ENCODE measurements at regions not wholly inside any gene's neighbourhood (a gene's known extent, or its start where the extent isn't known, plus 50 kb on each side); places are given as distances from the start of the nearest gene placed in this dataset.

DNA sequence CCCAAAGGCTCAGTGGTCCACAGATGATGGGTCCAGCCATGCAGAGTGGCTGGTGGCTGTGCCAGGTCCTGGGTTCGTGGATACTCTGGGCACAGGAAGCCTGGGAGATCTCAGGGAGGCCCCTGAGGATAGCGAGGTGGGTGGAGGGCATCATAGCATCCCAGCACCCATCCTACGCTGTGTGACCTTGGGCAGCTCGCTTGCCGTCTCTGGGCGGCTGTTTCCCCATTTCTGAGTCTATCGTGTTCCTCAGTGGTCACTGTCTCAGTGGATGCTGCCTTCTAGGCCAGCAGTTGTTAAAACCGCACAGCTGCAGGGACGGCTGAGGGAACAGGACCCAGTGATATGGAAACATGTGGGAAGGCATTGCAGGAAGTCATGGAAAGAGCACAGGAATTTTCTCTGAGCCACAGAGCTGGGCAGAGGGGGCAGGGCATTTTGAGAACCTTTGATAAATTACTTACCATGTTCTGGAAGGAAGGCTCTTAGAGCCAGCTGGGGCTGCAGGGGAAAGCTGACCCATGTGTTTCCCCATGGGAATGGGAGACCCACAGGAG is 86.4 kb upstream of the COL5A1 start:
- no peak for TF ChIP-seq POLR2AphosphoS5 (IDR thresholded peaks at IDR 0.05; ENCODE audit: low read depth, low read length)
- no peak for TF ChIP-seq POLR2A (IDR thresholded peaks at IDR 0.05; ENCODE audit: low read depth, low read length)
- no peak for TF ChIP-seq TAF1 (IDR thresholded peaks at IDR 0.05; ENCODE audit: low read depth, low read length)
- TF ChIP-seq PAX5 (IDR thresholded peaks at IDR 0.05; ENCODE audit: insufficient read depth, low read length, severe bottlenecking) = no peak
- TF ChIP-seq SPI1 (IDR thresholded peaks at IDR 0.05; ENCODE audit: low read depth, low read length) = no peak

Data from GM12891 (cell line).